ENCODE measurements at regions not wholly inside any gene's neighbourhood (a gene's known extent, or its start where the extent isn't known, plus 50 kb on each side); places are given as distances from the start of the nearest gene placed in this dataset.

DNA sequence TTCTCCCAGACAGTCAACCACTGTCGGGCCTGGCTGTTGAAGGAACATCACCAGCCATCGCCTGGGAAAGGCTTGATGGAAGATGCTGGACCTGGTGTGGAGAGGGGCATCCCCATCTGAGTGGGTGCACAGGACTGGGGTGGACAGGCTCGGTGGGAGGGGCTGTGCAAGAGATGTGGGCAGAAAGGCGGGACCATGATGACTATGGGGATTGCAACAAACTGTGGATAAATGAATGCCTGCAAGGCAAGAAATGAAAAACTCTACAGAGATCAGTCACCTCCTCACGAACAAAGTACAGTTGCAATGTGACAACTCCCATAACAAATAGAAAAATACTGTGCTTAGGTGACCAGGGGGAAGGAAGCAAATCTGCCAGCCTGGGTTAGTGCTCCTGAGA, 171.9 kb upstream of the GPR12 start:
- DNase-seq (ENCODE audit: low read depth): no peak
- H3K4me3 ChIP-seq (ENCODE audit: low read depth, low read length): no peak overlapping the region
- TF ChIP-seq CTCF (IDR thresholded peaks at IDR 0.05; ENCODE audit: low read depth, low read length): no peak
- no peak for TF ChIP-seq POLR2A (IDR thresholded peaks at IDR 0.05; ENCODE audit: extremely low read depth, insufficient read length)
- no peak for TF ChIP-seq MAX (IDR thresholded peaks at IDR 0.05; ENCODE audit: low read depth, low read length)

DNA sequence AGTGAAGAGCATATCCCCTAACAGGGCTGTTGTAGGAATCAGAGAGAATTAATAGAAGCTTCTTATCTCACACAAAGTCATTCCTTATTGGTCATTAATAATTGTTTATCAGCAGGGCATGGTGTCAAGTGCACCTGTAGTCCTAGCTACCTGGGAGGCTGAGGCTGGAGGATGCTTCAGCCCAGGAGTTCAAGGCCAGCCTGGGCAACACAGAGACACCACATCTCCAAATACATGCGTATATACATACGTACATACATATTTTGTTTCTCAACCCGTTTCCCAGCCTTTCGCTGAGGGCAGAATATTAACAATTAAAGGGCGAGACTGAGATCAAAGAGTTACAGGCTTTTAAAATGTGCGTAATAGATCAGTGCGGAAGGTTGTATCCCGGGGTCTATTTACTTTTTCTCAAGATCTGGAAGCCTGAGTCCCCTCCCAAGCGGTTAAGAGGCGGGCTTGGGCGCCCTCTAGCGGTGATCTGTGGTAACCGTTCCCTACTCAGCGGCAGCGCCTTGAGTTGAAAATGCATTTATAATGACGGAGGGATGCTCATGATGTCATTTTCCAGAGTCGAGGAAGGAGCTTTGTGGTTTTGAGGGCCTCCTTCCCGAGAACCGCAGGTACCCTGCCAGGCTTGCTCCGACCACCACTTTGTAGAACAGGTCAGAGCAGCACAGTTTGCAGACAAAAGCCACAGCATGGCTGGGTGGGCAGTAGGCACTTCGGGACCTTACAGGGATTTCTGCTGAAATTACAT, 169.6 kb upstream of the GPR12 start:
- peak; percentile 80 for DNase-seq (ENCODE audit: low read depth)
- H3K4me3 ChIP-seq (ENCODE audit: low read depth, low read length): no peak overlapping the region
- TF ChIP-seq MAX (IDR thresholded peaks at IDR 0.05; ENCODE audit: low read depth, low read length) (peak; percentile 17; the same call in 1 of the 2 replicates), MYC (IDR thresholded peaks at IDR 0.05; ENCODE audit: low read depth, low read length) (peak; percentile 29; the same call in 1 of the 2 replicates), POLR2A (IDR thresholded peaks at IDR 0.05; ENCODE audit: extremely low read depth, insufficient read length) (no peak), CTCF (IDR thresholded peaks at IDR 0.05; ENCODE audit: low read depth, low read length) (peak; percentile 94)

GRCh38 chr13:26927511-26927910, 166.9 kb upstream of the GPR12 start:
- TF ChIP-seq POLR2A (IDR thresholded peaks at IDR 0.05; ENCODE audit: extremely low read depth, insufficient read length) (no peak), MAX (IDR thresholded peaks at IDR 0.05; ENCODE audit: low read depth, low read length) (no peak), CTCF (IDR thresholded peaks at IDR 0.05; ENCODE audit: low read depth, low read length) (no peak), MYC (IDR thresholded peaks at IDR 0.05; ENCODE audit: low read depth, low read length) (no peak)
- no peak overlapping the region for H3K4me3 ChIP-seq (ENCODE audit: low read depth, low read length)
- no peak for DNase-seq (ENCODE audit: low read depth)

- no peak overlapping the region for H3K4me3 ChIP-seq (ENCODE audit: low read depth, low read length)
- DNase-seq (ENCODE audit: low read depth): no peak
- TF ChIP-seq POLR2A (IDR thresholded peaks at IDR 0.05; ENCODE audit: extremely low read depth, insufficient read length): no peak
- TF ChIP-seq CTCF (IDR thresholded peaks at IDR 0.05; ENCODE audit: low read depth, low read length): no peak
- TF ChIP-seq MYC (IDR thresholded peaks at IDR 0.05; ENCODE audit: low read depth, low read length): no peak
- no peak for TF ChIP-seq MAX (IDR thresholded peaks at IDR 0.05; ENCODE audit: low read depth, low read length)
Measured at GRCh38 chr13:26926371-26926770, 165.8 kb upstream of the GPR12 start.

DNA sequence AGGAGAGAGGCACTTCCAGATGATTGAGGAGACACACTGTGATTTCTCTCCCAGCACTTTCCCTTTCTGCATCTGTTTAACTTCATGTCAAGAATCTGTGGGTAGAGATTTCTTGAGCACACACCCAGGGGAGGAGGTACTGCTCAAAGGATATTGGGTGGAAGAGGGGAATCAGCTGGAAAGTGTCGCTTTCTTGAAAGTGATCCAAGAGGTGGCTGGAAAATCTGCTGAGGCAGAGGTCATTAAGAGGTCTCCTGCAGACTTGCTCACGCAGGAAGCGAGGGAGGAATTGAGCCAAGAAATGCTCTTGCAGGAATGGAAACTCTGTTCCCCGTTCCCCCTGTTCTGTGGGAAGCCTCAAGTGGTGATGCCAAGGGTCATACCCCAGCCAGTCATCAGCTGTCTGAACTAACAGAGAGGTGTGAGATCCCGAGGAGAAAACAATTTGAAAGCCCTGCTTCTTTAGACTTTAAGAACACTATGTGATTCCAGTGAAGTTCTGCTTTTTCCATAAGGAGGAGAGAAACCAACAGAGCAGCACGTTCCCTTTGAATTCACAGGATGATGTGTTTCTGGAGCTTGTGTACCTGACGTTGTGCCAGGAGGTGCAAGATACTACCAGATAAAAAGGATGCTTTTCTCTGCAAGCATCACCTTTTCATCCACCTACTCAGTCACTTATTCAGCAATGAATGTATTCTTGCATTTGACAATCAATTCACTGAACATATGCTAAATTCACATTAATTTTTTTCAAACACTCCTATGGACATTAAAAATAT, 163.4 kb upstream of the GPR12 start:
- H3K4me3 ChIP-seq (ENCODE audit: low read depth, low read length): no peak overlapping the region
- TF ChIP-seq POLR2A (IDR thresholded peaks at IDR 0.05; ENCODE audit: extremely low read depth, insufficient read length) (no peak), MAX (IDR thresholded peaks at IDR 0.05; ENCODE audit: low read depth, low read length) (no peak), MYC (IDR thresholded peaks at IDR 0.05; ENCODE audit: low read depth, low read length) (no peak), CTCF (IDR thresholded peaks at IDR 0.05; ENCODE audit: low read depth, low read length) (no peak)
- DNase-seq (ENCODE audit: low read depth): no peak
